ENCODE measurements at regions not wholly inside any gene's neighbourhood (a gene's known extent, or its start where the extent isn't known, plus 50 kb on each side); places are given as distances from the start of the nearest gene placed in this dataset.

DNA sequence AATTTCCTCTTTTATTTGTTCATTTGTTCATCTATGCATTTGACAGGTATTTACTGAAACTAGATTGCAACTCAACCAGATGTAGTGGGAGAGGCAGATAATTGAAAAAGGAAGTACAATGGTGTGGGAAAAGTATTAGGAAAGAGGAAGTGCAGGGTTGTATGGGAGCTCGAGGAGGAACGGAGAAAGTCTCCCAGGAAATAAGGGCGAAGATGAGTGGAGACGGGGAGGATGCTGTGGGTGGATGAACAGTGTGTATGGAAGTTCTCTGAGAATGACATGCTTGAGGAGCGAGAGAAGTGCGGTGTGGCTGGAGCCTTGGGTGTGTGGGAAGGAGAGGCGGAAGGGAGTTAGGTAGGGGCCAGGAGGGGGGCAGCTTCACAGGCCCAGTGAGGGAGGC lies 87.5 kb upstream of the DHX15 start:
- H4K20me1 ChIP-seq (ENCODE audit: insufficient read depth, low read length), result no peaks in the 10 kb centered on the region
- Mint-ChIP-seq H3K9me3 (peaks cover 0 to 12% (median 9%) of the 10 kb centered on the region in 7 donors), H3K27me3 (ENCODE audit: low read depth in 3 of 3) (peaks cover 1 to 4% (median 2%) of the 10 kb centered on the region in 3 donors), H3K4me3 (peak overlapping the region in 1 of 2 donors; percentile 11), H3K36me3 (no peaks in the 10 kb centered on the region), H3K27ac (no peak overlapping the region), H3K4me1 (peaks cover 7% of the 10 kb centered on the region)
- no peak overlapping the region for H3K9ac ChIP-seq (ENCODE audit: insufficient read depth, low read length, poor library complexity, severe bottlenecking)
- no peak overlapping the region for H2AFZ ChIP-seq (ENCODE audit: insufficient read depth, low read depth, low read length, poor library complexity, severe bottlenecking)
- 37% methylated on average over 7 of the region's 7 CpGs for WGBS (ENCODE audit: insufficient coverage)
- H3K36me3 ChIP-seq (replicated peaks in 1 of 2; ENCODE audit: control insufficient read depth in 1 of 2, insufficient read depth in 2 of 2, low read length in 2 of 2), result no peaks in the 10 kb centered on the region
- TF ChIP-seq, protein P1, sequence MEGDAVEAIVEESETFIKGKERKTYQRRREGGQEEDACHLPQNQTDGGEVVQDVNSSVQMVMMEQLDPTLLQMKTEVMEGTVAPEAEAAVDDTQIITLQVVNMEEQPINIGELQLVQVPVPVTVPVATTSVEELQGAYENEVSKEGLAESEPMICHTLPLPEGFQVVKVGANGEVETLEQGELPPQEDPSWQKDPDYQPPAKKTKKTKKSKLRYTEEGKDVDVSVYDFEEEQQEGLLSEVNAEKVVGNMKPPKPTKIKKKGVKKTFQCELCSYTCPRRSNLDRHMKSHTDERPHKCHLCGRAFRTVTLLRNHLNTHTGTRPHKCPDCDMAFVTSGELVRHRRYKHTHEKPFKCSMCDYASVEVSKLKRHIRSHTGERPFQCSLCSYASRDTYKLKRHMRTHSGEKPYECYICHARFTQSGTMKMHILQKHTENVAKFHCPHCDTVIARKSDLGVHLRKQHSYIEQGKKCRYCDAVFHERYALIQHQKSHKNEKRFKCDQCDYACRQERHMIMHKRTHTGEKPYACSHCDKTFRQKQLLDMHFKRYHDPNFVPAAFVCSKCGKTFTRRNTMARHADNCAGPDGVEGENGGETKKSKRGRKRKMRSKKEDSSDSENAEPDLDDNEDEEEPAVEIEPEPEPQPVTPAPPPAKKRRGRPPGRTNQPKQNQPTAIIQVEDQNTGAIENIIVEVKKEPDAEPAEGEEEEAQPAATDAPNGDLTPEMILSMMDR (IDR thresholded peaks at IDR 0.05), result no peak
- peaks cover 6 to 7% of the 10 kb centered on the region in 2 donors for H3K9me3 ChIP-seq (replicated peaks in 1 of 2; ENCODE audit: control insufficient read depth in 1 of 2, insufficient read depth in 1 of 2, low read length in 2 of 2)
- H3K4me2 ChIP-seq (replicated peaks; ENCODE audit: extremely low read depth, low read length, poor library complexity, severe bottlenecking), result no peak overlapping the region
- DNase-seq, result no peak
- no peaks in the 10 kb centered on the region for H3K27me3 ChIP-seq (ENCODE audit: control insufficient read depth in 2 of 2, insufficient read depth in 2 of 2, low read length in 2 of 2)
- H3K4me1 ChIP-seq (ENCODE audit: control insufficient read depth in 1 of 2, insufficient read depth in 2 of 2, low read length in 2 of 2), result peaks cover 5 to 6% of the 10 kb centered on the region in 2 donors
- no peaks in the 10 kb centered on the region for H3K79me2 ChIP-seq (ENCODE audit: insufficient read depth, low read length)
- H3K4me3 ChIP-seq (replicated peaks in 1 of 3; ENCODE audit: low read depth in 2 of 3, low read length in 3 of 3), result no peak overlapping the region
- H3K27ac ChIP-seq (ENCODE audit: low read depth in 1 of 2, low read length in 2 of 2), result no peak overlapping the region
- intact Hi-C loops (cut with micrococcal nuclease), result no loop called here

DNA sequence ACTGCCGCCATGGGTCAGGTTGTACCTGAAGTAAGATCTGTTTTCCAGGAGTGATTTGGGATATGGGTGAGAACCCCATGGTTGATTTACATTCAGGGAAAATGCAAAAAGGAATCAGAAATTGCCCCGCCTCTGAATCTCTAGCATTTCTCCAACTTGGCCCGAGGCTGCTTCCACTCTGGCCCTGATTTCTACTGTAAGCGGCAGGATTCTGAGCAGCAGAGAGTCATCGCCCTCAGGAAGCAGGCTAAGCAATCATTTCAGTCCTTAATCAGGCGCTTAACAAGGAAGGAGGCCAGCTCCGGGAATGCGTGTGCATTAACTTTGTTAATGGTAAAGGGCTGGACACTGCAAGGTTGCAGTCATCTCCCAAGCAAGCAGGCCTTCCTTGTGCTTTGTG lies 88.5 kb upstream of the DHX15 start:
- H3K4me2 ChIP-seq (replicated peaks; ENCODE audit: extremely low read depth, low read length, poor library complexity, severe bottlenecking), result no peak overlapping the region
- H3K9ac ChIP-seq (ENCODE audit: insufficient read depth, low read length, poor library complexity, severe bottlenecking), result no peak overlapping the region
- H3K4me1 Mint-ChIP-seq, result peaks cover 7% of the 10 kb centered on the region
- no peak for DNase-seq
- intact Hi-C loops (cut with micrococcal nuclease), result no loop called here
- no peak overlapping the region for H3K27ac ChIP-seq (ENCODE audit: low read depth in 1 of 2, low read length in 2 of 2)
- peaks cover 5 to 6% of the 10 kb centered on the region in 2 donors for H3K4me1 ChIP-seq (ENCODE audit: control insufficient read depth in 1 of 2, insufficient read depth in 2 of 2, low read length in 2 of 2)
- WGBS (ENCODE audit: insufficient coverage), result 92% methylated on average over 6 of the region's 8 CpGs
- H3K27me3 ChIP-seq (ENCODE audit: control insufficient read depth in 2 of 2, insufficient read depth in 2 of 2, low read length in 2 of 2), result no peaks in the 10 kb centered on the region
- H3K27me3 Mint-ChIP-seq (ENCODE audit: low read depth in 3 of 3), result peaks cover 1 to 4% (median 2%) of the 10 kb centered on the region in 3 donors
- H3K27ac Mint-ChIP-seq, result peak overlapping the region in 1 of 7 donors; percentile 37
- H3K36me3 ChIP-seq (replicated peaks in 1 of 2; ENCODE audit: control insufficient read depth in 1 of 2, insufficient read depth in 2 of 2, low read length in 2 of 2), result no peaks in the 10 kb centered on the region
- H3K4me3 Mint-ChIP-seq, result no peak overlapping the region
- H3K36me3 Mint-ChIP-seq, result no peaks in the 10 kb centered on the region
- H3K4me3 ChIP-seq (replicated peaks in 1 of 3; ENCODE audit: low read depth in 2 of 3, low read length in 3 of 3), result no peak overlapping the region
- H3K79me2 ChIP-seq (ENCODE audit: insufficient read depth, low read length), result no peaks in the 10 kb centered on the region
- no peak overlapping the region for H2AFZ ChIP-seq (ENCODE audit: insufficient read depth, low read depth, low read length, poor library complexity, severe bottlenecking)
- peaks cover 0 to 13% (median 9%) of the 10 kb centered on the region in 7 donors for H3K9me3 Mint-ChIP-seq
- TF ChIP-seq, protein P1 (IDR thresholded peaks at IDR 0.05), result no peak
- H4K20me1 ChIP-seq (ENCODE audit: insufficient read depth, low read length), result no peaks in the 10 kb centered on the region
- H3K9me3 ChIP-seq (replicated peaks in 1 of 2; ENCODE audit: control insufficient read depth in 1 of 2, insufficient read depth in 1 of 2, low read length in 2 of 2), result peaks cover 6 to 7% of the 10 kb centered on the region in 2 donors
